GM18858 (cell line): ENCODE measurements at regions not wholly inside any gene's neighbourhood (a gene's known extent, or its start where the extent isn't known, plus 50 kb on each side); places are given as distances from the start of the nearest gene placed in this dataset.
"Not testable (repeated sequence)": the region's sequence is repeated elsewhere in the genome, so short reads cannot be mapped to it uniquely, and the experiment has no call there.

Experiments used
- ATAC-seq: cut with Tn5 transposase; IDR thresholded peaks from one replicate; pipeline ENCODE4 v1.9.1; 2021; ENCODE audit not compliant: unreplicated experiment

GRCh38 chr11:24406980-24407379 is 89.9 kb upstream of the LUZP2 start:
- no peak for ATAC-seq

DNA sequence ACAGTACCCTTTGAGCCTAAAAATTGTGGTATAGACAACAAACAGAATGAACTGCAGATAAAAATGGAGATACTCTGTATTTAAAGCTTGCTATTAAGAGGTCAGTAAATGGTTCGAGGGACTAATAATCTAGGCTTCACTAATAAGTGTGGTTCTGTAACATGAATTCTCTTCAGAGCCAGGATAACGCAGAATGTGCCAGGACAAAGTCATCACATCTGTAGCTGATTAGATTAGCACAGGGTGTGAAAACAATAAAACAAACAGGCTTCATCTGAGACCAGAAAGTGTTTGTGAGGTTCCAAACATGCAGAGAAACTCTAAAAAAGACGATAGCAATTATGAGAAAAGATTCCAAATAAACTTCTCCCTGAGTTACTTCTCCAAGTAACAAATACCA is 89.1 kb upstream of the LUZP2 start:
- ATAC-seq, result no peak

DNA sequence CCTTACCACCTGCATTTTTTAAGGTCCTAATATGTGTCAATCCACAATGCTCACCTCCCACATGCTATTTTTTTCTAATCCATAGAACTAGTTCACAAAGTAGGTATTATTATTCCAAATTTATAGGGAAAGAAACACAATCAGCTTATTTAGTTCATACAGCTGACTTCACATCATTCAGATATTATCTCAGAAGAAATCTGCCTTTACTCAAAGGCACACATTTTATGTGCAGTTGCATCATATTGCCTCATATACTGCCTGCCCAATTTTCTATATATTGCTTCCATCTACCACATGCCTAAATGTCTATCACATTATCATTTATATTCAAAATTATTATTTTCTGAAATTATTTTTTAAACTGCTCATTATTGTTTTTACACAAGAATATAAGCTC is 88.7 kb upstream of the LUZP2 start:
- no peak for ATAC-seq

GRCh38 chr11:24411791-24412190 is 85.1 kb upstream of the LUZP2 start:
- no peak for ATAC-seq

DNA sequence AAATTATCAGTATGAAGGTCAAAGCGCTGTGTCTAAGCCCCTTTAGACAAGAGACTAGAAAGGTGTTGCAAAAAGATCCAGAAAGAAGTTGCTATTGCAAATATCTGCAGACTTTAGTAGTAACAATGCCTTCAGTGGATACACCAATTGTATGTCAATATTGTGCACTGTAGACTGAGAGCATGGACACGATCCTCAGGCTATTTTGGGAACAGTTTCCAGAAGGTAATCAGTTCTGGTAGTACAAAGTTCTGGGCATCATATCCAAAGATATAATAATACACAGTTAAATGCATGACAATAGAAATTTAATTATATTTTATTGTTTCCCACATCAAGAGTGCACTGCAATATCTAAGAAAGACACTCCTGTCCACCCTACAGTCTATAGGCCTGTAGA is 84.1 kb upstream of the LUZP2 start:
- no peak for ATAC-seq

DNA sequence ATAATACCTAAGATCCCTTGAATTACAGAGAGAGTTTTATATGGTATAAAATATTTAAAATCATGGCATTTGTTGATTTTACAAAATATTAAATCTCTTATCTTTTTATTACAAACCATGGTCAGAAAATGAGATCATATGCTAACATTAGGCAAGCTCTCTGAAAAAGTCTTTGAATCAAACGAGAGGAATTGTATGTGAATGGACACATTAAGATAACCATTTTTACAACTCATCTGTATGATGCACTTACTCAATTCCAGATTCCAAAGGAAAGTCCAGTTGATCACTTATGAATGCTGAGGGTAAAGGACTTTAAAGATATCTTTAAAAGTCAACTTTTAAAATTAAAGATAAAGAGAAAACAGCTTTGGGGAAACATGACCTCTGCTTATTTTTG is 83.5 kb upstream of the LUZP2 start:
- no peak for ATAC-seq

GRCh38 chr11:24415955-24416636 is 80.8 kb upstream of the LUZP2 start:
- not testable (repeated sequence) for ATAC-seq

GRCh38 chr11:24421766-24422165 is 75.1 kb upstream of the LUZP2 start:
- ATAC-seq, result no peak

DNA sequence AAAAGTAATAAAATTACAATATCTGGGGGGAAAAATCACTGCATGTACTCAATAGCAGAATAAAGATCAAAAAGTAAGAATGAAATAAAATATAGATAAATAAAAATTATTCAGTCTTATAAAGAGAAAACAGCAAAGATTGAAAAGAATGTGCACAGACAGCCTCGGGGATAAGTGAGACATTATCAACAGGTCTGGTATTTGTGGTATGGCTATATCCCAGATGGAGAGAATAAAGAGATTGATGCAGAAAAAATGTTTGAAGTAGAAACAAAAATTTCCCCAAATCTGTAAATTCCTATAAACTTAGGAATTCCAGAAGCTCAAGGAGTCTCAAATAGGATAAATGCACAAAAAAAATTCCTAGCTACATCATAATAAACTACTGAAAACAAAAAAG is 74.5 kb upstream of the LUZP2 start:
- no peak for ATAC-seq

GRCh38 chr11:24437123-24437522 is 59.7 kb upstream of the LUZP2 start:
- ATAC-seq, result no peak
